ENCODE measurements at regions not wholly inside any gene's neighbourhood (a gene's known extent, or its start where the extent isn't known, plus 50 kb on each side); places are given as distances from the start of the nearest gene placed in this dataset.

DNA sequence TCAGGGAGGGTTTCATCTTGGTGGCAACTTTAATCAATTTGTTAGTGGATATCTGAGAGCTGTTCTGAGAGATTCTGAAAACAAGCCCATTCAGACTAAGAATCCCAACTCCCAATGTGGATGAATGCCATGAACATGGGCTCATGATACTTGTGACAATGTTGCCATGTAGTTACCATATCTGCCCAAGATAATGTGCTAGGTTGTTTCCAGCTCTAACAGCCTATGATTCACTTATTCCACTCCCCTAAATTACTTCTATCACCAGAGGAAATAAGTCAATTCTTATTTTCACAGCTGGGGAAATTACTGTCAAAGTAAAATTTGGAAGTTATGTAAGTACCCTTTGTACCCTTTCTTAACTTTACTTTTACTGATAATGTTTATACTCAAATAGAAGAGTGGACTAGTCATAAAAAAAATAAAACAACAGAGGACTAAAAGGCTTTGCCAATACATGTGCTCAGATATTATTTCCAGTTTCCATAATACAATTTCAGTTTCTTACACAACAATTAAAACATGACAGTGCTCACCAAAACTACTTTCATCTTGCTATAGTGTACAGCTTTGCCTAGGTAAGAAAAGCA, 1101.7 kb upstream of the INTU start:
- no peak for TF ChIP-seq ZNF8 (CRISPR knock-in tag; IDR thresholded peaks at IDR 0.05)
- no peak for TF ChIP-seq TCF4 (CRISPR knock-in tag; IDR thresholded peaks at IDR 0.05; ENCODE audit: borderline replicate concordance)
- no peak for TF ChIP-seq ZNF565 (CRISPR knock-in tag; conservative IDR thresholded peaks at IDR 0.05; ENCODE audit: low read depth)
- TF ChIP-seq GLIS3 (CRISPR knock-in tag; IDR thresholded peaks at IDR 0.05), result no peak
- no peak for TF ChIP-seq ZFP30 (CRISPR knock-in tag; IDR thresholded peaks at IDR 0.05)
- TF ChIP-seq OSR1 (CRISPR knock-in tag; IDR thresholded peaks at IDR 0.05), result no peak
- TF ChIP-seq TOX (CRISPR knock-in tag; IDR thresholded peaks at IDR 0.05; ENCODE audit: borderline replicate concordance), result no peak
- TF ChIP-seq ESRRG (CRISPR knock-in tag; IDR thresholded peaks at IDR 0.05), result no peak
- TF ChIP-seq ARNTL (CRISPR knock-in tag; IDR thresholded peaks at IDR 0.05; ENCODE audit: borderline replicate concordance, low read depth), result no peak
- no peak for ATAC-seq

DNA sequence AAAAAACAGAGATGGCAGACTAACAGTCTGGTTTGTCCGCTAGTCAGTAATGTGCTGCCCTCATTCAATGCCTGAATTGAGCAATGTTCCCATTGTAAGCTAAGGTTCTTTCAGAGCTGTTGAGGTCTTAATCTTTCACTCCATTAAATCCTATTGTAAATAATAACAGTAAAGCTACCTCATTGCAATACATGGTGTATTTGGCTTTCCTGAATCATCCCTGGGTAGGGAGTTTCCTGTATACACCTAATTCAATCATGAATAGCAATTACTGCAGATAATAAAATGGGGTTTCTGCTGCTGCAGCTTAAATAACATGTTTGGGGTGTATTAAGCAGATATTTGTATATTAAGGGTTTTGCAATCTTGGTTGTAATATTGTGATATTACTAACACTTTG, 1100.2 kb upstream of the INTU start:
- no peak for ATAC-seq
- TF ChIP-seq ZNF565 (CRISPR knock-in tag; conservative IDR thresholded peaks at IDR 0.05; ENCODE audit: low read depth) (no peak), ZFP3 (CRISPR knock-in tag; IDR thresholded peaks at IDR 0.05) (no peak), ZFP30 (CRISPR knock-in tag; IDR thresholded peaks at IDR 0.05) (no peak)

- TF ChIP-seq, protein P1, sequence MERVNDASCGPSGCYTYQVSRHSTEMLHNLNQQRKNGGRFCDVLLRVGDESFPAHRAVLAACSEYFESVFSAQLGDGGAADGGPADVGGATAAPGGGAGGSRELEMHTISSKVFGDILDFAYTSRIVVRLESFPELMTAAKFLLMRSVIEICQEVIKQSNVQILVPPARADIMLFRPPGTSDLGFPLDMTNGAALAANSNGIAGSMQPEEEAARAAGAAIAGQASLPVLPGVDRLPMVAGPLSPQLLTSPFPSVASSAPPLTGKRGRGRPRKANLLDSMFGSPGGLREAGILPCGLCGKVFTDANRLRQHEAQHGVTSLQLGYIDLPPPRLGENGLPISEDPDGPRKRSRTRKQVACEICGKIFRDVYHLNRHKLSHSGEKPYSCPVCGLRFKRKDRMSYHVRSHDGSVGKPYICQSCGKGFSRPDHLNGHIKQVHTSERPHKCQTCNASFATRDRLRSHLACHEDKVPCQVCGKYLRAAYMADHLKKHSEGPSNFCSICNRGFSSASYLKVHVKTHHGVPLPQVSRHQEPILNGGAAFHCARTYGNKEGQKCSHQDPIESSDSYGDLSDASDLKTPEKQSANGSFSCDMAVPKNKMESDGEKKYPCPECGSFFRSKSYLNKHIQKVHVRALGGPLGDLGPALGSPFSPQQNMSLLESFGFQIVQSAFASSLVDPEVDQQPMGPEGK (CRISPR knock-in tag; IDR thresholded peaks at IDR 0.05; ENCODE audit: borderline replicate concordance), result no peak
- TF ChIP-seq ZFP30 (CRISPR knock-in tag; IDR thresholded peaks at IDR 0.05), result no peak
- no peak for TF ChIP-seq BACH2 (CRISPR knock-in tag; IDR thresholded peaks at IDR 0.05; ENCODE audit: borderline replicate concordance)
- no peak for TF ChIP-seq ZNF70 (CRISPR knock-in tag; IDR thresholded peaks at IDR 0.05)
- TF ChIP-seq SNAI2 (CRISPR knock-in tag; IDR thresholded peaks at IDR 0.05), result no peak
- TF ChIP-seq PPARA (CRISPR knock-in tag; IDR thresholded peaks at IDR 0.05; ENCODE audit: borderline replicate concordance), result no peak
- TF ChIP-seq ZFP3 (CRISPR knock-in tag; IDR thresholded peaks at IDR 0.05), result no peak
- TF ChIP-seq, protein P2, sequence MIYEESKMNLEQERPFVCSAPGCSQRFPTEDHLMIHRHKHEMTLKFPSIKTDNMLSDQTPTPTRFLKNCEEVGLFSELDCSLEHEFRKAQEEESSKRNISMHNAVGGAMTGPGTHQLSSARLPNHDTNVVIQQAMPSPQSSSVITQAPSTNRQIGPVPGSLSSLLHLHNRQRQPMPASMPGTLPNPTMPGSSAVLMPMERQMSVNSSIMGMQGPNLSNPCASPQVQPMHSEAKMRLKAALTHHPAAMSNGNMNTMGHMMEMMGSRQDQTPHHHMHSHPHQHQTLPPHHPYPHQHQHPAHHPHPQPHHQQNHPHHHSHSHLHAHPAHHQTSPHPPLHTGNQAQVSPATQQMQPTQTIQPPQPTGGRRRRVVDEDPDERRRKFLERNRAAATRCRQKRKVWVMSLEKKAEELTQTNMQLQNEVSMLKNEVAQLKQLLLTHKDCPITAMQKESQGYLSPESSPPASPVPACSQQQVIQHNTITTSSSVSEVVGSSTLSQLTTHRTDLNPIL (CRISPR knock-in tag; IDR thresholded peaks at IDR 0.05; ENCODE audit: low read depth), result no peak
- TF ChIP-seq OSR1 (CRISPR knock-in tag; IDR thresholded peaks at IDR 0.05), result no peak
- no peak for TF ChIP-seq ZC3H10 (CRISPR knock-in tag; IDR thresholded peaks at IDR 0.05)
- TF ChIP-seq ZNF8 (CRISPR knock-in tag; IDR thresholded peaks at IDR 0.05), result no peak
- no peak for TF ChIP-seq POU6F1 (CRISPR knock-in tag; IDR thresholded peaks at IDR 0.05; ENCODE audit: borderline replicate concordance, low read depth)
- TF ChIP-seq, protein P3, sequence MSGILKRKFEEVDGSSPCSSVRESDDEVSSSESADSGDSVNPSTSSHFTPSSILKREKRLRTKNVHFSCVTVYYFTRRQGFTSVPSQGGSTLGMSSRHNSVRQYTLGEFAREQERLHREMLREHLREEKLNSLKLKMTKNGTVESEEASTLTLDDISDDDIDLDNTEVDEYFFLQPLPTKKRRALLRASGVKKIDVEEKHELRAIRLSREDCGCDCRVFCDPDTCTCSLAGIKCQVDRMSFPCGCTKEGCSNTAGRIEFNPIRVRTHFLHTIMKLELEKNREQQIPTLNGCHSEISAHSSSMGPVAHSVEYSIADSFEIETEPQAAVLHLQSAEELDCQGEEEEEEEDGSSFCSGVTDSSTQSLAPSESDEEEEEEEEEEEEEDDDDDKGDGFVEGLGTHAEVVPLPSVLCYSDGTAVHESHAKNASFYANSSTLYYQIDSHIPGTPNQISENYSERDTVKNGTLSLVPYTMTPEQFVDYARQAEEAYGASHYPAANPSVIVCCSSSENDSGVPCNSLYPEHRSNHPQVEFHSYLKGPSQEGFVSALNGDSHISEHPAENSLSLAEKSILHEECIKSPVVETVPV (CRISPR knock-in tag; IDR thresholded peaks at IDR 0.05), result no peak
- no peak for TF ChIP-seq ARNTL (CRISPR knock-in tag; IDR thresholded peaks at IDR 0.05; ENCODE audit: borderline replicate concordance, low read depth)
- TF ChIP-seq TOX (CRISPR knock-in tag; IDR thresholded peaks at IDR 0.05; ENCODE audit: borderline replicate concordance), result no peak
- TF ChIP-seq ZNF565 (CRISPR knock-in tag; conservative IDR thresholded peaks at IDR 0.05; ENCODE audit: low read depth), result no peak
- no peak for TF ChIP-seq ISL1 (CRISPR knock-in tag; IDR thresholded peaks at IDR 0.05)
- no peak for TF ChIP-seq ESRRG (CRISPR knock-in tag; IDR thresholded peaks at IDR 0.05)
- TF ChIP-seq TCF4 (CRISPR knock-in tag; IDR thresholded peaks at IDR 0.05; ENCODE audit: borderline replicate concordance), result no peak
- ATAC-seq, result no peak
These were observed 1099.5 kb upstream of the INTU start for GRCh38 chr4:126533146-126533805.

DNA sequence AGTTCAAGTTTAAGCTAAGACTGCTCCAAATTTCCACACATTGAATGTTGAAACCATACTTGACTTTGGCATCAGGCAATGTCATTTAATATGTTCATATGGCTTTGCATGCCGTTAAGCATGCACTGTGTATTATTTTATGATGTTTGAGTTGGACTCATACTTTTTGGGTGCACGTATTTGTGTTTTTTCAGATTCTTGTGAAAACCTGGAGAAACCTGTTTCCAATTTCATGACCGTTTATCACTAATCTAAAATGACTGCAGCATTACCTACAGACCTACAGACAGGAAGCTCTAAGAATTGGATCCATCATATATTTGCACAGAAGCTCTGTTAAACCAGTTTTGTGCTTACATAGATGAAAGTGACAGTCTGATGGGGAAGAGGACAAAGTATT, 1093.0 kb upstream of the INTU start:
- no peak for ATAC-seq
- TF ChIP-seq, protein P1 (CRISPR knock-in tag; IDR thresholded peaks at IDR 0.05; ENCODE audit: borderline replicate concordance), result no peak
- TF ChIP-seq, protein P2 (CRISPR knock-in tag; IDR thresholded peaks at IDR 0.05; ENCODE audit: low read depth), result no peak
- TF ChIP-seq BACH2 (CRISPR knock-in tag; IDR thresholded peaks at IDR 0.05; ENCODE audit: borderline replicate concordance) (no peak), OSR1 (CRISPR knock-in tag; IDR thresholded peaks at IDR 0.05) (no peak)
